NCI-H1105 treated with DMSO at 0.1 percent for 48 hours (cell line): ENCODE measurements at regions not wholly inside any gene's neighbourhood (a gene's known extent, or its start where the extent isn't known, plus 50 kb on each side); places are given as distances from the start of the nearest gene placed in this dataset.

Experiments used
- DNase-seq: peaks from one replicate; lab custom pipeline; 2025; lab: John Stamatoyannopoulos, UW

DNA sequence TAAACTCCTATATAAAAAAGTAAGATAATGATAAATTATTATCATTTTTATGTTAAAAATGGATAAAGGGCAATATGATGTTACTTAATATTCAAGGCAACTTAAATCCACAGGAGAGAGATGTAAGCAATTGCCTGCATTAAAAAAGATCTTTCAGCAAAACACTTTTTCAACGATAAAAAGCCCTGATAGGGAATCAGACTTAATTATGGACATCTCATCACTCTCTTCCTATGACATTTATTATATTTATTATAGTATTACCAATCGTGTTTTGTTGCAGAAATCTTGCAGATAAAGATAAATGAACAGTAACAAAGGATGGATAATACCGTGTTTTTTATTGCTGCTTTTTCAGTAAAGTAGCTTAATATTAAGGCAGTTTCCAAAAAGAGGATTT is 178.5 kb downstream of the SH2D1A start:
- no peak for DNase-seq

DNA sequence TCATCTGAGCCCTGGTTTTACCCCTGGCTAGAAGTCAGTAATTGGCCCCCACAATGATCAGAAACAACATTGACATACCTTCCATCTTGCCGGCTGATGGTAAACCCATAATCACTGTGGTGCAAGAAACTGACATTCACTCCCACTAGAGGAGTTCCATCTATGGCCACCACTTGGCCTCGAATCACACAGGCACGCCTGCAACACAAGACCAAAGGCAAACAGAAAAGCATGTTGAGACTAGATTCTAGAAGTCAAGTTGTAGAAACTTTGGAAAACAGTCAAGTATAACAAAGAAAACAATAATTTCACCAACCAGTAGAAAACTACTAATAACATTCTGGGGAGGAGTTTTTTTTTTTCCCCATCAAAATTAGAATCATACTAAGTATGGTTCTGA is 183.4 kb downstream of the SH2D1A start:
- no peak for DNase-seq

DNA sequence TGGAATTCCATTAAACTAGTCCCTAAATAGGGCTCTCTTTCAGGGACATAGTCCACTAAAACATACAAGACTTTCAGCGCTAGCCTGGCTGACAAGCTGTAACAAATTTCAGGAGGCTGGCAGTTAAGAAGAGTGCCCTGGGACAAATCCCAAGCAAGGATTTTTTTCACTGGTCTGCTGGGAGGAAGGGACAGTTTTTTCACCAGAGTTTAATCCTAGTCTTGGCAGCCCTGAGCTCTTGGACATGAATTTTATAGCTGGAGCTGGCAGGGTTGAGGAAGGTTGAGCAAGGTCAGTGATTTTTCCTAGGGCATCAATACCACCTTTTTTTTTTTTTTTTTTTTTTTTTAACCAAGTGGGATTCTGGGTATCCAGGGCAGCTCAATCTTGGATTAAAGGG is 184.4 kb downstream of the SH2D1A start:
- DNase-seq = no peak

DNA sequence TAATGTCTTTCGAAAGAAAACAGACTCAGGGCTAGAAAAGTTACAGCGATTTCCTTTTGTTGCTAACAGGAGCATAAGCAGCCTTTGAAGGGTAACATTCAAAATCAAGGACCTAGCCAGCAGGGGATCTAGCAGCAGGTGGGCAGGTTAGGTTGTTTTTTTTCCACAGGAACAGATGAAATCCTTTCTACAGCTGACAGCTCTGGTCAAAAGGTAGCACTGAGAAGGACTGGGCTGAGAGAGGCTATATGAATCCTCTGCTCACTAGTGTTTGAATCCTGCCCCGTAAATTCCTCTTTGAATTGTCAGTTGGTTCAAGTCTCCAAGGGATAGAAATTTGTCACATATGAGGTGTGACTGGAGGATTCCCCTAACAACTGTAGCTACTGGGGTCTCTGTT is 188.2 kb downstream of the SH2D1A start:
- DNase-seq = no peak

DNA sequence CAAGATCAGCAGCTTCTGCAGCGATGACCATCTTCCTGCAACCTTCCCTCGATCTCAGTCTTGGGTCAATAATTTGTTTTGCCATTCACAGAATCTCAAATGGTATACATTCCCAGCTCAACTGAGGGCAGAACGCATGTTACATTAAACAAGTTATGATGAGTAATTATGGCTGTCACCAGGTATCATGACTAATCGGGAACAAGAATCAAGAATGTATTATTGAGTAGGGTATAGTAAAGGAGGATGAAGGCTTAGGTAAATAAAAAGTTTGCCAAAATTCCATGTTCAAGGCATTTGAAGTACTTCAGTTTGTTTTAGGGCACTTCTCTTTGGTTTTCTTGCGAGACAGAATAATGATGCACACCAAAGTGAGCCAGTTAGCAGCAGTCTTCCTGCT is 194.1 kb downstream of the SH2D1A start:
- no peak for DNase-seq

DNA sequence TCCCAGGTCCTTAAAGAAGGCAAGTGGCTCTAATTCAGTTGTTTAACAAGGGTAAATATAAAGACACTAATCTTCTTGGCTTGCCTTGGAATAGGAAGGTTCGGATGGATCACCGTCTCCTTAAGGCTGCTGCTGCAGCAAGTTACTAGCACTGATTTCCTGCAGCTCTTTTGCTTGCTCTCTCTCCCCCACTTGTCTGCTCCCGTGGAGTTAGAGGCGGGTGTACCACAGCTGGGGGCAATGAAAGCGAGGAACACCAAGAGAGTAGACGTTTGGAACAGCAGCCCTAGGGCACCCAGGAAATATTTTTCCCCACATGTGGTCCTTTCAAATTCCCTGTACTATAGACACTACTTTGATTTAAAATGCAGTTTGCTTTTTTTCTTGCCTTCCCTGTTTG is 202.2 kb downstream of the SH2D1A start:
- DNase-seq = no peak

DNA sequence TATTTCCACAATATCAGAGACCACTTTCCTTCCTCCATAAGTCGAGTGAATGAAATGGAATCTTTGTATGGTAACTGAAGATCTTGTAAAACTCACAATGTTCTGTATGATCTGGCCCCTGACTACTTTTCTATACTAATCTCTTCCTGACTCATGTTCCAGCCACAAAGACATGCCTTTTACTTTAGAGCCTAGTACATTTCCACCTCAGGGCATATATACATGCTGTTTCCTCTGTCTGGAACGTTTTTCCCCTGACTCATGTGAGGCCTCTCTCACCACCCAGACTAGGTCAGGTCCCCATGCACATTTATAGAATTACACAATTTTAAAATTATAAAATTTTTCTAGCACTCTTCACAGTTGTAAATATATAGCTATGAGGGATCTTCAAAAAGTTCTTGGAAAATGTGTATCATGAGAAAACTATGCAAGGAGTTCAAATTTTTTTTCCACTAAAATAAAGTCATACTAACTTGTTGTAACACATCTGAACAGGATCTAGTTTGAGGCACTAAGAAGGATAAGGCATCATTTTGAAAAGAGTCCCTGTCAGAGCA is 208.8 kb downstream of the SH2D1A start:
- no peak for DNase-seq

DNA sequence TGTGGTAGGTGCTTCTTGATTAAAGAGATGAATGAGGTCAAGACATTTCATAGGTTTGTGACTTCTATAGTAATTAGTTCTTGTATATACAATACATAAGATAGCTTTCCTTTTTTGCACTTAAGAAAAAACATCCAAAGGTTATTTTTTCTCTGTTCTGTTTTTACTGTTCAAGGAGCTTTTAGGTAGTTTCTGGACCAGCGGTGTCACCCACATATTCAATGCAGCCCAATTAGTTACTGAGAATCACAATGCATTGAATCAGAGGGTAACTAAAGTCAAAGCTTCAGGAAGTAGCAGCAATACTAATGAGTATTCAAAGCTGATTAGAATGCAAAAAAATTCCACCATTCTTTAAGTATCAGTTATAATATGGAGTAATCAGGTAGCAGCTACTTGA is 211.6 kb downstream of the SH2D1A start:
- DNase-seq = no peak

DNA sequence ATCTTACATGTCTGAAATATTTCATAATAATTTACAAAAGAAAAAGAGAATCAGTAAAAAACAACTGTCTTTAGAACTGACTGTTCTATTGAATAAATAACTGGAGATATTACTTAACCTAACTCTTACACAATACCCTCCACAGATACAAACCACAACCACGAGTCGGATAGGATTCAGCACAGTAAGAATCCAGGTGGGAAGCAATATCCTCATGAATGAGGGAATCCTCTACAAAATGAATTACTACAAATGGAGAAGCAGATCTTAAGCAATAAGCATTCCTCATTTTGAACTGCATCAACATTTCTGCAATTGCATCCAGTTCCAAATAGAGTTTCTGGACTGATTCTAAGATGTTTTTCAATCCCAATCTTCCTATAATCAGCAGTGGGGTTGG is 227.1 kb downstream of the SH2D1A start:
- DNase-seq = no peak

DNA sequence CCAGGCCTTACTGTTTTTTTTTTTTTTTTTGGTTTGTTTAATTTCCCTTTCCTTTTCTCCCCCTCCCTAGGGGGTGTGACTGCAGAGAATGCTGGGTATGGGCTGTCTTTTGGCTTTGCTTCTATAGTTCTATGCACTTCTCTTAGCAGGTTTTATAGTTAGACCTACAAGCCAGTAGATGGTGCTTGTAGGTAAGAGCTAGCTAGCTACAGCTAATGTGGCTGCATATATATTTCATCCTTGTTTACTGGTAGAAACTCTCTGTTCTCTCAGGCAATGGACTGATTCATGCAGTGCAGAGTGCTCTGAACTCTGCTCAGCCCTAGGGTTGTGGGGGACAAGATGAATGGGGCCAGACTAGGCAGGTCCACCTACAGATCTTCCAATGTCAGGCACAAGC is 246.4 kb downstream of the SH2D1A start:
- DNase-seq = no peak

DNA sequence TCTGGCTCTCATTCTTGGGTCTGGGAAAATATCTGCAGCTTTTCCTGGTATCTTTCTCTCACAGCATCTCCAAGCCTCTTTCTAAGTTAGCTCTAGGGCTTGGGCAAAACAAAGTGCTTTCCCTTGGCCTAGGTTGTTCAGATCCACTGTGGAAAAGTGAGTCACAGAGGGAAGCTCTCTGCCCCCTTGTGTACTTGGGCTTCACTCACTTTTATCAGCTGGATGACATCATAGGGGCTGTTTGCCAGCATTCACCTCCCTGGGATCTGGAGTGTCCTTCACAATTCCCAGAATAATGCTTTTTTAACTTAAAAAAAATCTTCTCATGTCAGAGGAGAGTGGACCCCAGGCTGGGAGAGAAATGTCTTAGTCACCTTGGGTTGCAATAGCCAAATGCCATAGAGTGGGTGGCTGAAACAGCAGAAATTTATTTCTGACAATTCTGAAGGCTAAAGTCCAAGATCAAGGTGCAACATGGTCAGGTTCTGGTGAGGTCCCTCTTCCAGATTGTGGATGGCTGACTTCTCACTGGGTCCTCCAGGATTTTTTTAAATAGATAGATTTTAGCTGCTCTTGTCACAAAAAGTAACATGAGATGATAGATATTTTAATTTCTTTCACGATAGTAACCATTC is 247.8 kb downstream of the SH2D1A start:
- DNase-seq = no peak

DNA sequence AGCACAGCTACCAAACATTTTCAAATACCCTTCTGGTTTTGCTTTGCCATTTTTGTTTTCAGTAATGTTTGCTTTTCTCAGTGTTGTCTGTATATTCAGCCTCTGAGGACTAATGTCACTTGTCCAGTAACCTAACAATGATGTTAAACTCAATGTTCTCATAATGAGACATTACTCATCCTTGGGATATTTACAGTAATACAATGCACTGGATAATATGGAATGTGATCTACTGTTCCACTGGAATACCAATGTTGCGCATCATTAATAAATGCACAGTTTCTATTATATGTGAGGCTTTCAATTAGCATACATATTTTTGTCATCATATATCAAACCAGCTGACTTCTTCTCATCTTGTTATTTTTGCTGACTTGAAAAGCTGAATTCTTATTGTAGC is 259.1 kb downstream of the SH2D1A start:
- no peak for DNase-seq

DNA sequence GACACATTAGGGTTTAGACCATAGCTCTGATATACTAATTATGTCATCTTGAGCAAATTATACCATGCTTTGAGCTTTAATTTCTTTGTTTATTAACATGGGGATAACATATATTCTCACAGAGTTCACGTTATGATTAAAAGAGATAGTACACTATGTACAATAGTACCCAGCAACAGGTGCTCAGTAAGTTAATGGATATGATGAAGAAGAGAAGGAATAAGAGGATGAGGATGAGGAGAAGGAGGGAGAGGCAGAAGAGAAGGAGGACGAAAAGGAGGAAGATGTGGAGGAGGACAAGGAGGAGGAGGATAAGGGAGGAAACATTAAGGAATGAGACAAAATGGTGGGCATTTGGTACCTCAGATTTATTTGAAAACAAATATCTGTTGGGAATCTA is 260.4 kb downstream of the SH2D1A start:
- DNase-seq = no peak

DNA sequence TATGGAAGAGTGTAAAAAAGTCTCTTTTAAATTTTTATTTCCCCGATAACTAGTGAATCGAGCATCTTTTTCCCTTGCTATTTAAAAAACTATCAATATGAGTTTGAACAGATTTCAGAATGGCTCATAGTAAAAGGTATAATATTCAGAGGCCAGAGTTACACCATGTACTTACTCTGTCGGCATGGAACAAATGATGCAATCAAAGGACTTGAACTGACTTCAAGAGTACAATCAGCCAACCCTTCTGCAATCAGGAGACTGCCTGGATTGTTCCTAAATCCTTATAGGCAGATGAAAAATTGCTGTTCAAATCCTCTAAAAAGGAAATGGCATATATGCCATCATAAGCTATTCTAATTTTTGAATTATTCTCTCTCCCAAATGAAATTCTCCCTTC is 273.3 kb downstream of the SH2D1A start:
- no peak for DNase-seq

DNA sequence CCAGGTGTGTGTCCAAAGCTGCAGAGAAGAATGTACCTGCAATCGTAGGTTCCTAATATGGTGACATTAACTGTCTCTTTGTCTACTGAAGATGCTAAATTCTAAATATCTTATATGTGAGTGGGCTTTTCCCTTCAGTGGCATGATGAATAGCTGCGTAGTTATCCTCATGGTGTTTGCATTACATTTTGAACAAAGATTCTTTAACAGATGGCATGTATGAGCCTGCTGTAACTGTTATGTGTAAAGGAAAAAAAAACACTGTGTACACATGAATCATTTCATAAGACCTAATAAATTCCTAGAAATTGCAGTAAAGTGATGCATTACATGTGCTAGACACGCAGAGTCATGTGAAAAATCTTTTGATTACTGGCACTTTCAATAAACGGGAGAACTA is 288.0 kb downstream of the SH2D1A start:
- no peak for DNase-seq

DNA sequence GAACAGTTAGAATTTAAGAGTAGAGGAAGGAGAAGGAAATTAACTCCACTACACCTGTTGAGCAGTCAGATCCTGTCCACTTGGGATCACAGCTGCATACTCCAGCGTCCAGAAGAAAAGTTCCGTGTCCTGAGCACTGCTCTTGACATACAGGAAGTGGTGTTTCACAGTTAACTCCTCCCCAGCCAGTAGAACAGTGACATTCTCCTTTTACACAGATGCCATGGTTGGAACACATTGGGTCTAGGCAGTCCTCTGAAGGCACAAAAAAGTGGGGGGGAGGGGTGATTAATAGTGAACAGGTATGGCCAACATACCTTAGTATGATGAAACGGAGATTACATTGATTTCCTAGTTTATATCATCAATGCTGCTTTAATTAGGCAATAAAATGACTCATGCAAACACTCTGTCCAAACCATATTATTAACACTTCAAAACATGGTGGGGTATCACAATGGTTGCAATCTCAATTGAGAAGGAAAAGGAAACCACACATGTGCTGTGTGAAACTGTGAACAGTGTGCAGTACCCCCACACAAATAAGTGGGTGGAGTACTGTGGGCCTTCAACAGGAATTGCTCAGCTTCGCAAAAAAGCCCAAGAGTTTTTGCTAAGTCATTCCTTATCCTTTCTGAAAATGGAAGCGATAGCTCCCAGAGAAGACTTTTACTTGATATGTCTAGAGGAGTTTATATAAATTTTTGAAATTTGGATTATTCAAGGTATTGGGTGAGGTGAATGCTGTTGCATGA is 295.6 kb downstream of the SH2D1A start:
- no peak for DNase-seq

DNA sequence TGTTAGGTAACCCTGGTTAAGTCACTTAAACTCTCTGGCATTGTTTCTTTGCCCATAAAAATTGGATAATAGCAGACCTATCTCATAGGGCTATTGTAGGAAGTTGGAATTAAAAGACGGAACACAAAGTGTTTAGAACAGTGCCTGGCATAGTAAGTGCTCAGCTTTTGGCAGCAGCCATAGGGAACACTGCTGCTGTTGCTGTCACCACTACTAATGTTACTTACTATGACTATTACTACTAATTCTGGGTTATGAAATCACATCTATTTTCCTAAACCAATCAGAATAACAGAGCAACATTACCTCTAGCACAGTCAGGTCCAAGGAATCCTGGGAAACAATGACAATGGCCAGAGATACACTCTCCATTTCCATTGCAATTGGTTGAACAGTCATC is 300.0 kb downstream of the SH2D1A start:
- DNase-seq = no peak

DNA sequence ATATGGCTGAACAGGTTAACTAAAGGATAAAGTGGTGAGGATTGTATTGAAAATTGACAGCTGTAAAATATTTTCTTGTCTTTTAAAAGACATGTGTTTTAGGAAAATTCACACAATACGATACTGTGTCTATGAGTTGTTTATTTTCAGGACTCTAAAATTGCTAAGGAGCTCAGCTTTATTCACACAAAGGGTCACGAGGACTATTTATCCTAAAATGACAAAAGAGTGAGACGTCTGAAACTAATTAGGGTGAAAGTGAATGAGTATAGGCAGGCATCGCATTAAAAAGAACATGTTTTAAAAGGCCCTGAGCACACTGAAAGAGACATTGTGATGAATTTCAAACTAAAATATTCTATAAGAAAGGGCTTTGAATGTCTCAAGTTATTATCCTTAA is 304.7 kb downstream of the SH2D1A start:
- no peak for DNase-seq

DNA sequence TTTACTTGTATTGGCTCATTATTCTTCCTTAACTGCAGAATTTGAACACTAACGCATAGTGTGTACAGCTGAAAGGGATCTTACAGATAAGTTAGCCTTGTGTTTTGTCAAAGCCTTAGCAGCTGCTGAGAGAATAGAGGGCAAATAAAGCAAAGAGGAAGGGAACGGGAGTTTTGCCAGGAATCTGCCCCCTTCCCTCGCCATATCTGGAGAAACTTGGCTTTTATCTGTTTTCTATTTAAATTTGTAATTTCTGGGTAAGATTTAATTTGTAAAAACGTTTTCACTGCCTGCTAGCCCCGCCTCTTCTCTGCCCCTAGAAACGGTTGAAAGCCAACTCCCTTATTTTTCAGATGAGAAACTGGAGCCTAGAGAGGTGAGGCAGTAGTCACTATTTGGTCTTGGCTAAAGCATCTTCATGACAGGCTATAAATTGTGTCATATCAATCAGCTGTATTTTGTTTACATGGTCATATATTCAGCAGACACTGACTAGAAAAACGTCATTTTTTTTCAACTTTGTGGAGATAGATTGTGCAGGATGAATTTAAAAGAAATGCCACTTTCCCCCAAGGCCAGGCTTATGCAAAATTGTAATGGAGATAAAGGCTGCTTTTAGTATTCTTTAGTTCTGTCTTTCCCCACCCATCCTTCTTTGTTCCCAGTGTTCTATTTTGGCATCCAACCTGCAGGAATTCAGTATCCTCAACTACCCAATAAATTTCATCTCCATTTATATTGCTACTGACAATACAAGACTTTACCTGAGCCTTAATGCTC is 319.4 kb downstream of the SH2D1A start:
- no peak for DNase-seq

DNA sequence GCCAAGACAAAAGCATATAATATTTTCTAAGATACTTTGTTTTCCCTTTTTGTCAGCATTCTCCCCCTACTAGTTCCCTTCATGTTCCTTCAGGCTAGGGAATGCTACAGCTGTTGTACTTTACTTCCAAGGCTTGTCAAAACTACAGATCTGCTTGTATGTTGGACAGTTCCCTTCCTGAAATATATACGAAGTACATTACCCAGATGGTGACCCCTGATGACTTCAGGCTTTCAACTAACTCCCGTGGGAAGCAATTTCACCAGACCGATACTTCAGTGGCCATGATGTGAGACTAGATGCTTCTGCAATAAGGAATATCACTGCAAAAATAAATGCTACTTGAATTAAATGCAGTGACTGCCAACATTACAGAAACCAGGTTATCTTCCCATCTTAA is 332.8 kb downstream of the SH2D1A start:
- no peak for DNase-seq

DNA sequence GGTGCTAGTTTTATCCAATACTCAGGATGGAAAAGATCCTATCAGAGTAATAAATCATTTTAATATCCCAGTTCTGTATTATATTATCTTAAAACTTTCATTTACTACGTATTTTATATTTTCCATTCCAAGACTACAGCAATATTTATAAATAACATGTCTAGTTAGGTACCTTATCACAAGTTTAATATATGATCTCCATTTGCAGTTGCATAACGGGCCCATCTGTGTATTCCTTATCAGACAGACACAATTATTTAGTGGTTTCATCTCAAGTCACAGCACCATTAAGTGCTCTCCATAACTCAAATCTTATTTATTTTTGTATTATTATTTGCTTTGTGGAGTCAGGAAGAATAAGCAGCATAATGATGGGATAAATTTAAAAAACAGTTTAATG is 333.9 kb downstream of the SH2D1A start:
- DNase-seq = no peak

DNA sequence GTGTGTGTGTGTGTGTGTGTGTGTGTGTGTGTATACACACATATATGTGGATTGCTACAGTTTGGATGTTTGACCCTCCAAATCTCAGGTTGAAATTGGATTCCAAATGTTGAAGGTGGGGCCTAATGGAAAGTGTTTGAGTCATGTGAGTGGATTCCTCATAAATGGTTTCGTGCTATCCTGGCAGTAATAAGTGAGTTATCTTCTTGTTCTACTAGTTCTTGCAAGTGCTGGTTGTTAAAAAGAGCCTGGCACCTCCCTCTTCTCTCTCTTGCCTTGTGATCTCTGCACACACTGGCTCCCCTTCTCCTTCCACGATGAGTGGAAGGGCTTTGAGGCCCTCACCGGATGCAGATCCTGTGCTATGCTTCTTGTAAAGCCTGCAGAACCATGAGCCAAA is 344.1 kb downstream of the SH2D1A start:
- no peak for DNase-seq

DNA sequence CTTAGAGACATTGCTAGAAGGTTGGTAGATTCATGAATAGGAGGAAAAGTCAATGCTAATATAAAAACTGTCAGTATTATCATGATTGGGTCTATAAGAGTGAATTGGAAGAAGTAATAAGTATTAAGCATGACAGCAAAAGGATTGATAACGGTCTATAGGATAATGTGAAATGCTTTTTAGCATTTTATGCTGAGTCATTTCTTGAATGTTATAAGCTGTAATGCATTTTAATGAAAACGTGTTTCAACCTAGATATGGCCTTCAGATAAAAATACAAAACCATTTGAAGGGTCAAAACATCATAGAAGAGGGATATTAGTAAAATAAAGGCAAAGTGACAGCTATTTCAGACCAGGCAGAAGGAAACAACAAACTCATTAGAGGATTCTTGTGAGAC is 353.5 kb downstream of the SH2D1A start:
- DNase-seq = no peak
